Caco-2 (cell line): ENCODE measurements at regions not wholly inside any gene's neighbourhood (a gene's known extent, or its start where the extent isn't known, plus 50 kb on each side); places are given as distances from the start of the nearest gene placed in this dataset.

Experiments
- BruUV-seq: library from RNA; stranded (reverse); fragments of 400-500 nt; replicated peaks from 2 replicates; lab custom pipeline; 2021; lab: Mats Ljungman, UMichigan
- CTCF ChIA-PET: fragments of 300-600 bp; sonication (Branson Sonifier 250); formaldehyde crosslinking; loops from one replicate; lab custom pipeline; 2022; ENCODE audit warnings: antibody characterized with exemption; lab: Charles Lee
- POLR2A ChIA-PET: fragments of 300-600 bp; sonication (Branson Sonifier 250); formaldehyde crosslinking; loops from one replicate; lab custom pipeline; 2022; ENCODE audit warnings: antibody characterized with exemption; lab: Charles Lee
- DNase-seq, 2 experiments: peaks; one replicate each; pipeline versions ENCODE4 v3.0.0 to v3.0.0-alpha.2; 2020 to 2022
- H3K27me3 ChIP-seq: replicated peaks from 2 replicates; pipeline ENCODE4 v1.6.0; 2011; ENCODE audit warnings: low read length; ENCODE audit not compliant: control insufficient read depth, insufficient read depth
- H3K36me3 ChIP-seq: 2 replicates; pipeline ENCODE4 v1.5.1; 2011; ENCODE audit warnings: low read length; ENCODE audit not compliant: control insufficient read depth, insufficient read depth
- H3K4me1 ChIP-seq: fragments of 250-450 bp; sonication (Bioruptor Pico); 2 replicates; pipeline ENCODE4 v1.5.1; 2020; ENCODE audit warnings: mild to moderate bottlenecking
- H3K4me3 ChIP-seq: 2 replicates; pipeline ENCODE4 v1.5.1; 2011; ENCODE audit warnings: low read depth, mild to moderate bottlenecking, control low read depth, low read length
- H3K9me3 ChIP-seq: fragments of 250-450 bp; sonication (Bioruptor Pico); 2 replicates; pipeline ENCODE4 v1.5.1; 2020; ENCODE audit warnings: mild to moderate bottlenecking, moderate library complexity
- H3K27ac Mint-ChIP-seq: one replicate; pipeline ENCODE4 v1.8.0; 2022; ENCODE audit warnings: mixed read lengths; ENCODE audit not compliant: unreplicated experiment
- H3K27me3 Mint-ChIP-seq: one replicate; pipeline ENCODE4 v1.8.0; 2022; ENCODE audit warnings: mixed read lengths; ENCODE audit not compliant: insufficient read depth, unreplicated experiment
- H3K36me3 Mint-ChIP-seq: one replicate; pipeline ENCODE4 v1.8.0; 2022; ENCODE audit warnings: mild to moderate bottlenecking, mixed read lengths; ENCODE audit not compliant: insufficient read depth, unreplicated experiment
- H3K4me1 Mint-ChIP-seq: one replicate; pipeline ENCODE4 v1.8.0; 2022; ENCODE audit warnings: low read depth, mixed read lengths; ENCODE audit not compliant: unreplicated experiment
- H3K4me3 Mint-ChIP-seq: one replicate; pipeline ENCODE4 v1.8.0; 2022; ENCODE audit warnings: mild to moderate bottlenecking, moderate library complexity, mixed read lengths; ENCODE audit not compliant: unreplicated experiment
- H3K9me3 Mint-ChIP-seq: one replicate; pipeline ENCODE4 v1.8.0; 2022; ENCODE audit warnings: mixed read lengths; ENCODE audit not compliant: unreplicated experiment
- CTCF ChIP-seq, 2 experiments: fragments of 200-600 bp in 1 of 2; IDR thresholded peaks; 1 replicate in 1 of 2; 2 replicates in 1 of 2; pipeline versions ENCODE4 v1.5.1 to v1.8.0; 2011 to 2022; ENCODE audit warnings: antibody characterized with exemption in 1 of 2, control low read depth in 1 of 2, inconsistent platforms in 1 of 2, low read depth in 1 of 2, low read length in 1 of 2, mild to moderate bottlenecking in 1 of 2, moderate library complexity in 1 of 2; ENCODE audit not compliant: insufficient read depth in 1 of 2, severe bottlenecking in 1 of 2, unreplicated experiment in 1 of 2
- intact Hi-C: fragments of 100-400 bp; cut with micrococcal nuclease; formaldehyde crosslinking; loops from one replicate; pipeline ENCODE4 v1.10.0; 2022; ENCODE audit not compliant: unreplicated experiment

GRCh38 chr12:105945880-105946279, 192.9 kb downstream of the NUAK1 start:
- no peak overlapping the region for H3K27ac Mint-ChIP-seq
- intact Hi-C loops = no loop called here
- peaks cover 11% of the 10 kb centered on the region for H3K9me3 Mint-ChIP-seq
- Histone ChIP-seq H3K4me3 (no peak overlapping the region), H3K9me3 (no peaks in the 10 kb centered on the region), H3K27me3 (no peaks in the 10 kb centered on the region), H3K4me1 (no peaks in the 10 kb centered on the region), H3K36me3 (no peaks in the 10 kb centered on the region)
- no peak for DNase-seq
- no peak for TF ChIP-seq CTCF (IDR thresholded peaks at IDR 0.05; ENCODE audit: insufficient read depth in 1 of 2, low read depth in 1 of 2, low read length in 1 of 2, severe bottlenecking in 1 of 2, unreplicated experiment in 1 of 2)
- ChIA-PET CTCF (no interaction called here), POLR2A (no interaction called here)
- peaks cover 5% of the 10 kb centered on the region for H3K36me3 Mint-ChIP-seq
- H3K4me3 Mint-ChIP-seq = no peak overlapping the region
- BruUV-seq = no TSS peak
- H3K4me1 Mint-ChIP-seq = peaks cover 7% of the 10 kb centered on the region
- H3K27me3 Mint-ChIP-seq = no peaks in the 10 kb centered on the region

- H3K4me3 Mint-ChIP-seq = no peak overlapping the region
- no peak for TF ChIP-seq CTCF (IDR thresholded peaks at IDR 0.05; ENCODE audit: insufficient read depth in 1 of 2, low read depth in 1 of 2, low read length in 1 of 2, severe bottlenecking in 1 of 2, unreplicated experiment in 1 of 2)
- no peaks in the 10 kb centered on the region for H3K27me3 Mint-ChIP-seq
- no peak overlapping the region for H3K27ac Mint-ChIP-seq
- peaks cover 11% of the 10 kb centered on the region for H3K9me3 Mint-ChIP-seq
- no peak for DNase-seq
- Histone ChIP-seq H3K27me3 (no peaks in the 10 kb centered on the region), H3K36me3 (no peaks in the 10 kb centered on the region), H3K4me3 (no peak overlapping the region), H3K9me3 (no peaks in the 10 kb centered on the region), H3K4me1 (no peaks in the 10 kb centered on the region)
- H3K36me3 Mint-ChIP-seq = peaks cover 5% of the 10 kb centered on the region
- ChIA-PET POLR2A (no interaction called here), CTCF (no interaction called here)
- intact Hi-C loops = no loop called here
- no TSS peak for BruUV-seq
- H3K4me1 Mint-ChIP-seq = peaks cover 7% of the 10 kb centered on the region
These were observed 192.3 kb downstream of the NUAK1 start for GRCh38 chr12:105946493-105946901.

DNA sequence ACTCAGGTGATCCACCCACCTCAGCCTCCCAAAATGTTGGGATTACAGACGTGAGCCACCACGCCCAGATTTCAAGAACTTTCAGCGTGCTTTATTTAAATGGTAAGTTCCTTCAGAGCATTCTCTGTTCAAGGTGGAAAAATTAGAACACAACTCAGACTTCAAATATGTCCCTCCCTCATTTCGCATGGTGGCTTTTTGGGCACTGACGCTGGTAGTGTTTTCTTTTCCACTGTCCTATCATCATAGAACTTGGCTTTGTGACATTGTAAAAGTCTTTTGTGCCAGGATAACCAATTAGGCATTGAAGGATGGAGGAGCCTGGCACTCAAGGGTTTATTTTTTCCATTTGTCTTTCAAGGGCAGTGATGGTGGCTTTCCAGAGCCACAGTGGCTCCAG, 190.8 kb downstream of the NUAK1 start:
- no TSS peak for BruUV-seq
- TF ChIP-seq CTCF (IDR thresholded peaks at IDR 0.05; ENCODE audit: insufficient read depth in 1 of 2, low read depth in 1 of 2, low read length in 1 of 2, severe bottlenecking in 1 of 2, unreplicated experiment in 1 of 2) = no peak
- intact Hi-C loops = no loop called here
- CTCF ChIA-PET = no interaction called here
- no peaks in the 10 kb centered on the region for H3K36me3 ChIP-seq
- no peaks in the 10 kb centered on the region for H3K27me3 ChIP-seq
- no peak overlapping the region for H3K4me3 Mint-ChIP-seq
- no peak overlapping the region for H3K27ac Mint-ChIP-seq
- peaks cover 5% of the 10 kb centered on the region for H3K36me3 Mint-ChIP-seq
- H3K9me3 Mint-ChIP-seq = peaks cover 11% of the 10 kb centered on the region
- no peaks in the 10 kb centered on the region for H3K9me3 ChIP-seq
- POLR2A ChIA-PET = no interaction called here
- H3K4me3 ChIP-seq = no peak overlapping the region
- H3K4me1 Mint-ChIP-seq = peaks cover 7% of the 10 kb centered on the region
- no peaks in the 10 kb centered on the region for H3K27me3 Mint-ChIP-seq
- no peaks in the 10 kb centered on the region for H3K4me1 ChIP-seq
- no peak for DNase-seq
